Inflammatory macrophage treated with lipopolysaccharide for 4 hours (primary cell): ENCODE measurements at regions not wholly inside any gene's neighbourhood (a gene's known extent, or its start where the extent isn't known, plus 50 kb on each side); places are given as distances from the start of the nearest gene placed in this dataset.
"Not testable (repeated sequence)": the region's sequence is repeated elsewhere in the genome, so short reads cannot be mapped to it uniquely, and the experiment has no call there.

Experiments
- DNase-seq: peaks from one replicate; pipeline ENCODE4 v3.0.0-alpha.2; 2020

- no peak for DNase-seq
These were observed 339.8 kb upstream of the EPHA4 start for GRCh38 chr2:221911890-221912289.

GRCh38 chr2:221911321-221911720 is 339.2 kb upstream of the EPHA4 start:
- no peak for DNase-seq

GRCh38 chr2:221908518-221908917 is 336.4 kb upstream of the EPHA4 start:
- no peak for DNase-seq

GRCh38 chr2:221897718-221898117 is 325.6 kb upstream of the EPHA4 start:
- no peak for DNase-seq

- no peak for DNase-seq
These were observed 324.5 kb upstream of the EPHA4 start for GRCh38 chr2:221896505-221897151.

- DNase-seq = no peak
These were observed 323.4 kb upstream of the EPHA4 start for GRCh38 chr2:221895366-221896121.

GRCh38 chr2:221893501-221893900 is 321.4 kb upstream of the EPHA4 start:
- DNase-seq = no peak

GRCh38 chr2:221892006-221892405 is 319.9 kb upstream of the EPHA4 start:
- DNase-seq = not testable (repeated sequence)

GRCh38 chr2:221883976-221884375 is 311.9 kb upstream of the EPHA4 start:
- DNase-seq = no peak

GRCh38 chr2:221876016-221876415 is 303.9 kb upstream of the EPHA4 start:
- DNase-seq = no peak

- no peak for DNase-seq
These were observed 302.3 kb upstream of the EPHA4 start for GRCh38 chr2:221874444-221874843.

GRCh38 chr2:221857719-221858118 is 285.6 kb upstream of the EPHA4 start:
- DNase-seq = no peak

- DNase-seq = no peak
These were observed 281.2 kb upstream of the EPHA4 start for GRCh38 chr2:221853297-221853696.

GRCh38 chr2:221851531-221852045 is 279.5 kb upstream of the EPHA4 start:
- no peak for DNase-seq

GRCh38 chr2:221850076-221850475 is 278.0 kb upstream of the EPHA4 start:
- no peak for DNase-seq

GRCh38 chr2:221848286-221848685 is 276.2 kb upstream of the EPHA4 start:
- no peak for DNase-seq

- DNase-seq = no peak
These were observed 272.9 kb upstream of the EPHA4 start for GRCh38 chr2:221845021-221845365.

GRCh38 chr2:221844212-221845020 is 272.3 kb upstream of the EPHA4 start:
- no peak for DNase-seq

GRCh38 chr2:221836095-221836494 is 264.0 kb upstream of the EPHA4 start:
- DNase-seq = no peak

GRCh38 chr2:221833966-221834365 is 261.9 kb upstream of the EPHA4 start:
- no peak for DNase-seq

- no peak for DNase-seq
These were observed 258.9 kb upstream of the EPHA4 start for GRCh38 chr2:221831051-221831450.

- no peak for DNase-seq
These were observed 250.3 kb upstream of the EPHA4 start for GRCh38 chr2:221822416-221822815.

- DNase-seq = no peak
These were observed 246.7 kb upstream of the EPHA4 start for GRCh38 chr2:221818616-221819320.
